OCI-LY1 (cell line): ENCODE measurements at regions not wholly inside any gene's neighbourhood (a gene's known extent, or its start where the extent isn't known, plus 50 kb on each side); places are given as distances from the start of the nearest gene placed in this dataset.

ENCODE experiments used
- H2AFZ ChIP-seq: fragments of 200-600 bp; sonication (generic), shearing (Covaris generic); 2 replicates; pipeline ENCODE4 v1.6.0; 2014; ENCODE audit warnings: antibody characterized with exemption, mild to moderate bottlenecking, low read length
- H3F3A ChIP-seq: fragments of 200-600 bp; sonication (generic), shearing (Covaris generic); 2 replicates; pipeline ENCODE4 v1.6.0; 2014; ENCODE audit warnings: mild to moderate bottlenecking, antibody characterized with exemption, low read length, moderate library complexity; ENCODE audit not compliant: insufficient read depth
- H3K27ac ChIP-seq: fragments of 200-600 bp; sonication (generic); 2 replicates; pipeline ENCODE4 v1.5.1; 2014; ENCODE audit warnings: low read length, mixed run types, mild to moderate bottlenecking, low read depth; ENCODE audit not compliant: poor library complexity, severe bottlenecking
- H3K27me3 ChIP-seq: fragments of 200-600 bp; sonication (generic); 2 replicates; pipeline ENCODE4 v1.6.0; 2014; ENCODE audit warnings: antibody characterized with exemption, mild to moderate bottlenecking, low read length, moderate library complexity; ENCODE audit not compliant: insufficient read depth
- H3K36me3 ChIP-seq: fragments of 200-600 bp; sonication (generic); 2 replicates; pipeline ENCODE4 v1.6.1; 2014; ENCODE audit warnings: mild to moderate bottlenecking, antibody characterized with exemption, low read length, moderate library complexity, mixed read lengths; ENCODE audit not compliant: insufficient read depth
- H3K4me1 ChIP-seq: fragments of 200-600 bp; sonication (generic); 2 replicates; pipeline ENCODE4 v1.5.1; 2014; ENCODE audit warnings: mild to moderate bottlenecking, low read length, moderate library complexity; ENCODE audit not compliant: insufficient read depth, severe bottlenecking
- H3K4me2 ChIP-seq: fragments of 200-600 bp; sonication (generic), shearing (Covaris generic); 2 replicates; pipeline ENCODE4 v1.6.1; 2014; ENCODE audit warnings: low read length
- H3K4me3 ChIP-seq: fragments of 200-600 bp; sonication (generic); 2 replicates; pipeline ENCODE4 v1.5.1; 2014; ENCODE audit warnings: low read length, low read depth, mild to moderate bottlenecking, mixed read lengths; ENCODE audit not compliant: poor library complexity, severe bottlenecking
- H3K79me2 ChIP-seq: fragments of 200-600 bp; shearing (Covaris generic); 2 replicates; pipeline ENCODE4 v1.6.1; 2016; ENCODE audit warnings: mixed run types, low read length, mixed read lengths; ENCODE audit not compliant: insufficient read depth
- H3K9ac ChIP-seq: fragments of 200-600 bp; sonication (generic), shearing (Covaris generic); 2 replicates; pipeline ENCODE4 v1.6.1; 2014; ENCODE audit warnings: mild to moderate bottlenecking, low read length, mixed read lengths
- H3K9me2 ChIP-seq: fragments of 200-600 bp; sonication (generic), shearing (Covaris generic); 2 replicates; pipeline ENCODE4 v1.6.1; 2014; ENCODE audit warnings: low read depth, mild to moderate bottlenecking, low read length, mixed read lengths
- H3K9me3 ChIP-seq: fragments of 200-600 bp; shearing (Covaris generic); 2 replicates; pipeline ENCODE4 v1.6.1; 2014; ENCODE audit warnings: low read length, mixed read lengths
- H4K20me1 ChIP-seq: fragments of 200-600 bp; sonication (generic), shearing (Covaris generic); 2 replicates; pipeline ENCODE4 v1.6.0; 2016; ENCODE audit warnings: mild to moderate bottlenecking, low read length; ENCODE audit not compliant: insufficient read depth
- CTCF ChIP-seq: fragments of 200-600 bp; sonication (generic), shearing (Covaris generic); IDR thresholded peaks from 2 replicates; pipeline ENCODE4 v1.5.1; 2017; ENCODE audit warnings: mild to moderate bottlenecking, antibody characterized with exemption, low read length, moderate library complexity, mixed read lengths
- EZH2 ChIP-seq: fragments of 200-600 bp; sonication (generic), shearing (Covaris generic); IDR thresholded peaks from 2 replicates; pipeline ENCODE4 v1.8.0; 2017; ENCODE audit warnings: borderline replicate concordance, mixed run types, mild to moderate bottlenecking, antibody characterized with exemption, low read length, moderate library complexity, mixed read lengths

GRCh38 chr16:18018376-18018775 is 318.2 kb downstream of the NPIPA8 start:
- Histone ChIP-seq H3K9me2 (no peaks in the 10 kb centered on the region), H3K36me3 (no peaks in the 10 kb centered on the region), H3F3A (no peaks in the 10 kb centered on the region), H3K9ac (no peak overlapping the region), H3K4me2 (no peak overlapping the region), H3K9me3 (no peaks in the 10 kb centered on the region), H3K27me3 (no peaks in the 10 kb centered on the region), H3K4me1 (no peaks in the 10 kb centered on the region), H2AFZ (no peak overlapping the region), H4K20me1 (no peaks in the 10 kb centered on the region), H3K4me3 (no peak overlapping the region), H3K27ac (no peak overlapping the region), H3K79me2 (no peaks in the 10 kb centered on the region)
- no peak for TF ChIP-seq EZH2
- no peak for TF ChIP-seq CTCF

- TF ChIP-seq EZH2 (no peak), CTCF (no peak)
- H3K36me3 ChIP-seq = no peaks in the 10 kb centered on the region
Observed at GRCh38 chr16:18013863-18014262, 322.7 kb downstream of the NPIPA8 start.

GRCh38 chr16:18008356-18008755 is 328.2 kb downstream of the NPIPA8 start:
- H3K9me3 ChIP-seq = no peaks in the 10 kb centered on the region
- H3K9me2 ChIP-seq = no peaks in the 10 kb centered on the region
- H4K20me1 ChIP-seq = no peaks in the 10 kb centered on the region
- H2AFZ ChIP-seq = no peak overlapping the region
- H3F3A ChIP-seq = no peaks in the 10 kb centered on the region
- H3K4me2 ChIP-seq = no peak overlapping the region
- H3K27me3 ChIP-seq = no peaks in the 10 kb centered on the region
- H3K36me3 ChIP-seq = no peaks in the 10 kb centered on the region
- no peaks in the 10 kb centered on the region for H3K79me2 ChIP-seq
- H3K9ac ChIP-seq = no peak overlapping the region
- H3K4me3 ChIP-seq = no peak overlapping the region
- H3K4me1 ChIP-seq = no peaks in the 10 kb centered on the region
- H3K27ac ChIP-seq = no peak overlapping the region
- TF ChIP-seq EZH2 (no peak), CTCF (no peak)

More at GRCh38 chr16:18013863-18014262, 322.7 kb downstream of the NPIPA8 start:
- H3K4me2 ChIP-seq = no peak overlapping the region
- no peaks in the 10 kb centered on the region for H3K79me2 ChIP-seq
- H3K9me2 ChIP-seq = no peaks in the 10 kb centered on the region
- H3K9ac ChIP-seq = no peak overlapping the region
- H3F3A ChIP-seq = no peaks in the 10 kb centered on the region
- H3K27me3 ChIP-seq = no peaks in the 10 kb centered on the region
- H2AFZ ChIP-seq = no peak overlapping the region
- no peaks in the 10 kb centered on the region for H3K9me3 ChIP-seq
- no peaks in the 10 kb centered on the region for H4K20me1 ChIP-seq
- no peaks in the 10 kb centered on the region for H3K4me1 ChIP-seq
- H3K27ac ChIP-seq = no peak overlapping the region
- no peak overlapping the region for H3K4me3 ChIP-seq
